NCI-H82 treated with DMSO at 0.1 percent for 48 hours (cell line): ENCODE measurements at regions not wholly inside any gene's neighbourhood (a gene's known extent, or its start where the extent isn't known, plus 50 kb on each side); places are given as distances from the start of the nearest gene placed in this dataset.

Source experiments
- DNase-seq: peaks from one replicate; lab custom pipeline; 2025; ENCODE audit not compliant: unreplicated experiment; lab: John Stamatoyannopoulos, UW

DNA sequence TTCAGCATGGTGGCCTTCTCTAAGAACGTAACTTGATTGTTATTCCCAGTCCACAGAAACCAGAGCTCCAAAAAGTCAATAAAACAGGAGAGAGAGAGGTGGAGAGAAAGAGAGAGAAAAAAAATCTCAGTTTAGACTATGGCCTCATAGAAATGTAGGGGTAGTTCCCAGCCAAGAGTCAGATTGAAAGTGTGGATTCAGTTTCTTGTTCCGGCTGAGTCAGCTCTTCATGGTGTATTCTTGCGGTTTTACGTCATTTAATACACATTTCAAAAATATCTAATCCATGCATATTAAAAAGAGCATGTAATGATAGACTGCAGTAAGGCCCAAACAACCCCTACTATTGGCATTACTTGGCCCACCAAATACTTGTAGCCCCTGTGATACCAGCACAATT is 303.9 kb downstream of the ETAA1 start:
- no peak for DNase-seq

DNA sequence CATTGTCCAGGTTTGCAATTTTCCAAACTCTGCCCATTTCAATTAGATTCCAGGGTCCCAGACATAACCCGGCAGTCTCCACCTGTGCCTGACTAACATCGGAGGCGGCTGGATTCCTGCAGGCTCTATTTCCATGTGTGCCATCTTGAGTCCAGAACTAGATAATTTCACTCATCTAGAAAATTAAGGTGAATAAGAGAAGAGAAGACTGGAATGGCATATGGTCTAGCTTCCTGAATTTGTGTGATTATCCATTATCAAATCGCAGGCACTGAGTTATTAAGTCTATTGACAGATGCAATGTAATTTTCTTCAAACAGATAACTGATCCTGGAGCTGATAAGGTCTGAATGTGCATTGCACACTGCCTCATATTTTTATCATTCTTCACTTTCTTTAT is 305.2 kb downstream of the ETAA1 start:
- DNase-seq, result no peak

- DNase-seq, result no peak
These were observed 305.8 kb downstream of the ETAA1 start for GRCh38 chr2:67702937-67703336.

- DNase-seq, result no peak
These were observed 308.9 kb downstream of the ETAA1 start for GRCh38 chr2:67706082-67706481.

DNA sequence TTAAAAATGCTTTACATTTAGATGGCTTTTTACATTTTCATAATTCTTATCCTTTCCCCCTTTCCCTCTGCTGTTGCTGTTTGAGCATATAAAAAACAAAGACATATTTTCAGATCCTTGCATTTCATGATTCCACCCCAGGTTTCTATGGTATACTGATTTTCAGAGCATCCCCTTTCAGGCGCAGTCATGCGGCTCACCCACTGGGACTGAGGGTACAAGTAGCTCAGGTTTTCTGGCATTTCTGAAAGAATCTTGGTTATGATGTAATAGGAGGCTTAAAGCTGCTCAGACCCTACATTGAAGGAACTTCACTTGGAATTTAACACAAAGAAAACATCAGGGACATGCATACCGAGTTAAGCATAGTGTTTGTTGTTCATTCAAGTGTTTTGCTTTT is 310.8 kb downstream of the ETAA1 start:
- no peak for DNase-seq

GRCh38 chr2:67709835-67710234 is 312.7 kb downstream of the ETAA1 start:
- DNase-seq, result no peak

DNA sequence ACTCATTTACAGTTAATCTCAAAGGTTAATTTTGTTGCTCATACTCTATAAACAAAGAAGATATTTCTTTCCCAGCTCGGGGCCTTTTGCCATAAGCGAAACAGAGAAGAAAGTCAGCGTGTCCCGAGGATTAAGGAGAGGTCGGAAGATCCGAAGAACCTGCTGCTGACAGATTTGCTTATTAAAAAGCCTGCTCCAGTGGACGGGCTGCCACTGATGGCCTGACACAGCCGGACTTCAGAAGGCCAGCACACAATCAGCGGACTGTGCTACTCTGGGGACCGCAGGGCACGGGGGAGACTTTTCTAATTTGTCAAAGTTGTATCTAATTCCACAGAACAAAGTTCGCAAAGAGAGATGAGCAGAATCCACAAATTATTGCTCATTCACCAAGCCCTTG is 315.4 kb downstream of the ETAA1 start:
- DNase-seq, result no peak

DNA sequence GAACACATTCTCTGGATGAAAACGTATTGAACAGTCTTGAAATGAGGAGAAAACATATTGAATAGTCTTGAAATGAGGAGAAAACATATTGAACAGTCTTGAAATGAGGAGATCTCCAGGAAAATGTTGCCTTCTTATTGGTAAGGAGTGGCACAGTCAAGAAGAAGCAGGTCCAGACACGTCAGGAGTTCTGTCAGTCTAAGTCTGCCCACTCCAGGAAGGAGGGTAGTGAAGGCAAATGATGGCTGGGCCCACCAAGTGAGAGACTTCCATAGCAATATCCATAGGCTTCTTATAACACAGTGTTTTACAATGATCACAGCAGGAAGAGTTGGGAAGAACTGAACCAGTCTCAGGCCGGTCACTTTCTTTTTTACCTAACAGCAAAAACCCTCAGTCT is 316.2 kb downstream of the ETAA1 start:
- no peak for DNase-seq

DNA sequence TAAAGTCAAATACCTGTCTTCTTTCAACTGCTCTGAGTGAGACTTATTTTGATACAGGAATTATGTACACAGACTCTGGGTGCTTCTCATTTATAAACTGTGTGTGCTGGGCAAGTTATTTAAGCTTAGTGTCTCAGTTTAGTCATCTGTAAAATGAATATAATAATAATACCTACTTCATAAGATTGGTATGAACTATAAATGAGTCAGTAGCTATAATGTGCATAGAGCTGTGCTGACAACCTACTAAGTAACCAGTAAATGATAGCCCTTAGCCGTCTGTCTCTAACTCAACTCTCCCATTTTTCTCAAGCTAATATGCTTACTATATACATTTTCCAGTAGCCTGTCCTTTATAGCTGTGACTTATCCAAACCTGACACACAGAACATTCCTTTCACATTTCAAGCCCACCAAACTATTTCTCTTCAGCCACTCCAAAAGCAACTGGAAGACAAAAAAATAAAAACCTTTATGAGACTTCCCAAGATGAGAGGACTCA is 319.8 kb downstream of the ETAA1 start:
- no peak for DNase-seq

- DNase-seq, result no peak
These were observed 320.6 kb downstream of the ETAA1 start for GRCh38 chr2:67717692-67718091.

DNA sequence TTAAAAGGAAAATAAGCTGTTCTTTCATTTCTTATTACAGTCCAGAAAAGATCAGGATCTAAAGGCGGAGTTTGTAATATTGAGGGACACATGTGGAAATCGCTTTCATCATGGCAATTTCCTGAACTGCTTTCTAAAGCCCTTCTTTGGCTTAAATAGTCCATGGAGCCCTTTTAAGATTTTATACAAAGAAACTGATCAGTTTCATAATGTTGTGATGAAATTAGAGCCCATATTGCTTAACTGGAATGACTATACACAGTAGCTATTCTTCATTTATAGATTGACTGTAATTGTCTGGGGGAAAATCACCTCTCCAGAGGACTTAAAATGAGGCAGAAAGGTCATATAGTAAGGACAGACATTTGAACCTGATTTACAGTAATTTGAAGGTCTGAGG is 322.2 kb downstream of the ETAA1 start:
- no peak for DNase-seq

DNA sequence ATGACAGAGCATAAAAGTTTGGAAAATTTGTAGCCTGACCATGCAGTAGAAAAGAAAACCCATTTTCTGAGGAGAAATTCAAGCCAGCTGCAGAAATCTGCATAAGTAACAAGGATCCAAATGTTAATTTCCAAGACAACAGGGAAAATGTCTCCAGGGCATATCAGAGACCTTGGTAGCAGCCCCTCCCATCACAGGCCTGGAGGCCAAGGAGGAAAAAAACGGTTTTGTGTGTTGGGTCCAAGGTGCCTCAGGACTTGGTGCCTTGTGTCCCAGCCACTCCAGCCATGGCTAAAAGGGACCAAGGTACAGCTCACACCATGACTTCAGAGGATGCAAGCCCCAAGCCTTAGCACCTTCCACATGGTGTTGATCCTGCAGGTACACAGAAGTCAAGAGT is 324.4 kb downstream of the ETAA1 start:
- no peak for DNase-seq

GRCh38 chr2:67724261-67724660 is 327.1 kb downstream of the ETAA1 start:
- DNase-seq, result no peak

- no peak for DNase-seq
These were observed 328.6 kb downstream of the ETAA1 start for GRCh38 chr2:67725731-67726130.

DNA sequence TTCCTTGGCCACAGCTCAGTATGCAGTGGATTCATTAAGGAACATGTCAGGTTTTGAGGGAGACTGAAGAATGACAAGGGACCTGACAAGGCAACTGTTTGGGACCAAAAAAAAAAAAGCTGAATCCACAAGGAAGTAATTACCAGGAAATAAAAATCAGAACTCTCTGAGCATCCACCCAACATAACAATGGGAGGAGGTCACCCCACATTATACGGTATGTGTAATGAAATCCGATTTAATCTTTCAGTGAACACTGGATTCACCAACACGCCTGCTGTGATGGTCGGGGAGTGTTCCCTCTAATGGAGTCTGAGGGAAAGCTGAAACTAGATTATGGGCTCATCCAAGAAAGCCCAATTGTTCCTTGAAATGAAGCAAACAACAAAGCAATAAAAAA is 329.3 kb downstream of the ETAA1 start:
- DNase-seq, result no peak

- DNase-seq, result no peak
These were observed 330.0 kb downstream of the ETAA1 start for GRCh38 chr2:67727131-67727530.

DNA sequence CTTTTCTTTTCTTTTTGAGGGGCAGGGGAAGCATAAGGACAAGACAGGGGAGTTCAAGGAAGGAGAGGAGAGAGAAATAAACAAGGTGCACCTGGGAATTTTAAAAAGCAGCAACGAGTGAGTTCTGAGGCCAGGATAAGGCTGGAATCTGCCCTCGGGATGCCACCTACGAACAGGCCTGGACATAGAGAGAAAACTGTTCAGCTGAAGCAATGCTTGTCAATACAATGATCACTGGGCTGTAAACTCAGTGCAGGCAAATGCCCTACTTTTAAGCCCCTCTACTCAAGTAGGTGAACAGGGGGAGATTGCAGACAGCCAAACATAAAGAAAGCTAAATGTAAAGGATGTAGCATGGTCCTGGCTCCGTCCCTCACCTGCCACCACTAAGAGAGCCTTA is 330.5 kb downstream of the ETAA1 start:
- DNase-seq, result no peak

- peak; percentile 9 for DNase-seq
These were observed 332.3 kb downstream of the ETAA1 start for GRCh38 chr2:67729474-67729873.

- no peak for DNase-seq
These were observed 329.3 kb downstream of the C1D start for GRCh38 chr2:67733517-67733916.

DNA sequence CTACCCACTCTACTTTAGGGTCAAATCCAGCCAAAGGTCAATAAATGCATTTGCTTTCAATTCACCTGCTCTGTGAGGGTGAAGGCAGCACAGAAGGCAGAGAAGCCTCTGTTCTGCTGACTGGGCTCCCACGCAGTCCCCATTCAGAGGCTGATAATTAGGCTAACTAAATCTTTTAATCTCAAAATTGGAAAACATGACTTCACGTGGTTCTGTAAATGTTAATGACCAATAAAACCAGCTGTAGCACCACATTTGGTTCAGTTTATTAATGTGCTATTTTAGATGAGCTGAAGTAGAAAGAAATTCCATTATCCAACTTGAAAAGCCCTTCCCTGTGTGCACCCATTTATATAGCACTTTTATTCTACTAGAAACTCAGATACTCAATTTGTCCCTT is 310.6 kb downstream of the C1D start:
- DNase-seq, result no peak

DNA sequence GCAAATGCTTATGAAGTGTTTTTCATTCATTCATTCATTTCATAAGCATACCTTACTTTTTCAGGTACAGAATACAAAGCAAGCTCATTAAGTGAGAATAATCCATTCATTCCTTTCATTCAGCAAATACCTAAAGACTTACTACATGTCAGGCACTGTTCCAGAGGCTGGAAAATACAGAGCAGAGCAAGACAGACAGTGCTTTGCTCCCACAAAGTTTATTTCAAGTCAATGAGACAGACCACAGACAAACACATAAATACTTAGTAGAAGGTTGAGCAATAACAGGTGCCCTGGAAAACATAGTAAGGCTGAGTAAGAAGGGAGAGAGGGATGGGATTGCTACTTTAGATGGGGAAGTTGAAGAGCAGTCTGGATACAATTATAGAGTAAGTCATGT is 309.8 kb downstream of the C1D start:
- no peak for DNase-seq

DNA sequence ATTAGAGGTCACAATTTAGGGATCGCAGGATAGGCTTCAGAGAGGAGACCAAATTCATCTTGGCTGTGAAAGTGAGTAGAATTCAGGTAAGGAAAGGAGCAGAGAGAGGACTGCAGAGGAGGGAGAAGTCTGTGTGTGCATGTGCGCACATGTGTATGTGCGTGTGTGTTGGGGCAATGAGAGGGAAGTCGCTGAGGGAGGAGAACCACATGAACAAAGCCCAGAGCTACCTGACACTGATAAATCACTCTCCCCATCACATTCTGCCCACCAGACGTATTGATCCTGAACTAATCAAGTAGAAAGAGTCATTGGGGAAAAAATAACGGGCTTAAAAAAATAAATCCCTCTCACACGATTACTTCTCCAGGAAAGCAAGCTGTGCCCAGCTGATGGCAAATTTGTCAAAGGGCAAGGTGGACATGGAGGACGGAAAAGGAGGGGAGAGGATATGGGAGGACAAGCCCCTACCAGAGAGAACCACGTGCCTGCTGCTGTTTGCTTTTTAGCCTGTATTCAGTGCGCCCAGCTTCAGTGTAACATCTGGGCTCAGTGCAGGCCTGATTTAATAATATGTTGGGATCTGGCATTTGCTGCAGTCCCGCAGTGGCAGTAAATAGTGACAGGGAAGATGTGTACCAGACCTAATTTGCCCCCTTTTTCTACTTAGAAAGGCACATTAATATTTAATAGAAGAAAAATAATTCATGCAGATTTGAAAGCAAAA is 307.5 kb downstream of the C1D start:
- DNase-seq, result peak; percentile 6

DNA sequence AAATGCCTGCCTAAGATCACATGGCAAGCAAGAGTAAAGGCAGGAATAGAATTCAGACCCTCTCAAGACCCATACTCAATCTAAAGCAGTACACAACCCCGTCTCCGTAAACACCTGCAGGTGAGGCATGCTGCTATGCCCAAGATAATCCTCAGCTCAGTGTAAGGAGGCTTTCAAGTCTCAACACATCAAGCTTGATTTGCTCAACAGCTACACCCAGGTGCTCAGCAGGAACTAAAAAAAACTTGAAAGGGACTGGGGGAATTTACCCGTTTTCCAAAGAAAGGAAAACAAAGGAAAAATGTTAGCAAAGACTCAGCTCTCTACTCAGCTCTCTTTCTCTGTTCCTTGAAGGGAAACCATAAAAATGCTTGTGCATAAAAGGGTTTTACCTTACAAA is 301.8 kb downstream of the C1D start:
- no peak for DNase-seq
